Middle frontal gyrus (tissue), 1 donor: ENCODE measurements at regions not wholly inside any gene's neighbourhood (a gene's known extent, or its start where the extent isn't known, plus 50 kb on each side); places are given as distances from the start of the nearest gene placed in this dataset.

Experiments used
- DNase-seq: peaks from one replicate; pipeline ENCODE4 v3.0.0-alpha.2; 2015; ENCODE audit warnings: low spot score; ENCODE audit errors: extremely low spot score

DNA sequence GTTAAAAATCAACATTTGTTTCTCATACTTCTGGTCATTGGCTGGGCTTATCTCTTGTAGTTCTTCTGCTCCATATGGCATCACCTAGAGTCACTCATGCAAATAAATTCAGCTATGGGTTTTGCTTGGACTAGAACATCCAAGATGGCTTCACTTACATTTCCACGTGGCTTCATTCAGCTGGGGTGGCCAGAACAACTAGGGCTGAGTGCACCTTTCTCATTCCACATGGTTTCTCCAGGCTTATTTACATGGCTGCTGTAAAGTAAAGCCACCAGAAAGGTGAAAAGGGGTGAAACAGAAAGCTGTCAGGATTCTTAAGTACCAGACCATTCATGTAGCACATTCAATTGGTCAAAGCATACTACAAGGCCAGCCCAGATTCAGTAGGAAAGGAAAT is 151.1 kb upstream of the BMP2 start:
- no peak for DNase-seq

DNA sequence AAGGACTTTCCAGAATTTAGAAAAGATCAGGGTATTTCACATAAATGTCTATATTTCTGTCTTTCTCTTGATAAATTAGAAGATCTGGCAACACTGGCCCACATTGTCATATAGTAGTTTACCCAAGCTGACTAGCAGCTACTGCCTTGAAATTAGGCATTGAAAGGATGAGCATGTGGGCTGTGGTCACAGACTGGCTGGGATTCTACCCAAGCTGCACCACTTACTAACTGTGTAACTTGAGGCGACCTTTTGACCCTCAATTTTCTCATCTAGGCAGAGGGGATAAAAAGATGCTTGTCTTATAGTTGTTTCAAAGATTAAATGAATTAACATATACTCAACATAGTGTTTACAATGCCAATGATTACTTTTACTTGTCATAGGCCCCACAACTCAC is 152.7 kb upstream of the BMP2 start:
- DNase-seq = no peak

DNA sequence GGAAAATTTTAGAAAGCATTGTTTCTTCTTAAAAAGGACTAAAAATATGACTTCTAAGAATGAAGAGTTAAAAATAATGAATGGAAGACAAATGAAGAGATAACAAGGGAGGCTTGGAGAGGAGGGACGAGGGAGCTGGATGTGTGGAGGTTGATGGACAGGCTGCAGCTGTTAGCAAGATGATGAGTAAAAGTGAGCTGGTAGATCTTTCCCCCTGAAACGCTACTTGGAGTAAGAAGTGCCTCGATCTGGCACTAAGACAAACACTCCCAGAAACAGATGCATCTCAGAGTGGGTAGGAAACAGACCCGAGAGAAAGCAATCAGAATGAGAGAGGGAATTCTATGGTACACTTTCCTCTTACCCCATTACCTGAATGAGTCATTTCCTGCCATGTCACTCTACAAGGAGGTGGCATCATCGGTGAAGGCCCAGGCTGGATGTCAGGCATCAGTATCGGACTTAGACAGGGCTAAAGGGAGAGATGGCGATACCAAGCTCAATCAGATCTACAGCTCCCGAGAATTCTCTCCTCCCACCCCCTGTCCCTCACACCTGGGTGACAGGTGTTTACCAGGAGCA is 154.1 kb upstream of the BMP2 start:
- no peak for DNase-seq

DNA sequence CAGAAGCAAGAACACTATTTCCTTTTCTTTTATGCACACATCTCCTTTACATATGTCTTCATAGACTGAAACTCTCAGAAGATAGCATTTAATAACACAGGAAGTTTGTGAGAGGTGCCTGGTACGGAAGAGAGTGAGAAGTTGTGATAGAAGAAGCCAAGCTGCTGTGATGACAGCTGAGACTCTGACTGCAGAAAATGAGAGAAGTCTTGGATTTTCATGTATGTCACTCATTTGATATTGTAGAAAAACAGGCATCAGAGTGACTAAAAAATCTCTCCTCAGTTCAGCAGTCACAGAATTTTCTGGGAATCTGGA is 154.9 kb upstream of the BMP2 start:
- DNase-seq = no peak

DNA sequence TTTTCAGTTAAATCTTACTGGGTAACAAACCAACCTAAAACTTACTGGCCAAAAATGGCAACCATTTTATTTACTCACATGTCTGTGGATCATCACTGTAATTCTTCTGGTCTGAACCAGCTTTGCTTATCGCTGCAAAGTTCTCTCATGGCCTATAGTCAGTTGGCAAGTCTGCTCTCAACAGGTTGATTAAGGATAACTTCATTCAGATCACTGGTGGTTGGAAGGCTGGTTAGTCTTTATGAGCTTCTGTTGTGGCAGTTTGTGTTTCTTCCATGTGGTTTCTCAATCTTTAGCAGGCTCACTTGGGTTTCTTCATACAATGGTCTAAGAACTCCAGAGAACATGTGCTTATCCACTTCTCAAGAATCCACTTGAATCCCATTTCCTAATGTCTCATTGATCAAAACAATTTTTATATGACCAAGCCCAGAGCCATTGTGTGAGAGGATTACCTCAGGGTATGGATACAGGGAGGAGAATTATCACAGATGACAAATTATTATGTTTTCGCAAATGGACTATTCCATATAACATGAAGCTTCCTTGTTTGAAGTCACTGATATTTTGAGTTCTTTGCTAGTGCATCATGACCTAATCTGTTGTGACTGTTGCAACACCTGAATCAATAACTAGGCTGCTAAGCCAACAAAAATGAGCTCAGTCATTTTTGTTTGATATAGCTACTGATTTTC is 155.4 kb upstream of the BMP2 start:
- no peak for DNase-seq

GRCh38 chr20:6606651-6607050 is 160.8 kb upstream of the BMP2 start:
- DNase-seq = no peak

GRCh38 chr20:6605055-6605935 is 162.2 kb upstream of the BMP2 start:
- DNase-seq = no peak

DNA sequence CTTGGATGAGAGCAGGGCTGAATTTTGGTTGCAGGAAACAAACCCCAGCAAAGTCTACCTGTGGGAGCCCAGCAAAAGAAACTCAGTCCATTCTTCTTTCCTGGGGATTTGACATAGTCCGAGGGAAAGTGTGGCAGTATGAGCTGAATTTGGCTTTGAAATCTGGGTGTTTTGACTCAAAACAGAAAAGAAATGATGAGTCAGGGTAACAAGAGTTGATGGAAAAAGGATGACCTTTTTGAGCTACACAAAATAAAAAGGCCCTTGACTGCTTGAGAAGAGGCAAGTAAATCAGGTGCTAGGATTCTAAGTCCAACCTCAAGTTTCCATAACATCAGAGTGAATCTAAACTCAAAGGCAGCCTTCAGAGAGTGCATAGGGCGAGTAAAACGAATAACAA is 163.3 kb upstream of the BMP2 start:
- no peak for DNase-seq

- DNase-seq = no peak
Observed at GRCh38 chr20:6599876-6600735, 167.4 kb upstream of the BMP2 start.

GRCh38 chr20:6595704-6596103 is 171.8 kb upstream of the BMP2 start:
- no peak for DNase-seq

GRCh38 chr20:6590891-6591637 is 176.4 kb upstream of the BMP2 start:
- DNase-seq = no peak

DNA sequence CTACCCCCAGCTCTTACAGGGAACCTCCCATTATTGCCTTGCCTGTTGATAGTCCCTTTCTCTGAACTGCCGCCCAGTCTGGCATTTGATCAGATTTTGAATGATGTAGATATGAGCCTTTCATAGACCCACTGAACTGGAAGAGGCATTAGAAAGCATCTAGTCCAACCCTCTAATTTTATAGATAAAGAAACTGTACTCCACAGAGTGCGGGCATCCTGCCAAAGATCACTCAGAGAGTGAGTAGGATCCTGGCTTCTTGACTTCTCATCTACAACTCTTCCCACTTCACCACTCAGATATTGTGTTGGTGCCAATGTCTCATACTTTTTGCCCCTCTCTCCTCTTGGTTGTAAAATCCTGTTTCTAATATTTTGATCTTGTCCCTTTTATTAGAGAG is 179.2 kb upstream of the BMP2 start:
- DNase-seq = no peak

- DNase-seq = peak; percentile 27
Observed at GRCh38 chr20:6583134-6583738, 184.2 kb upstream of the BMP2 start.

- DNase-seq = no peak
Observed at GRCh38 chr20:6582449-6582848, 185.0 kb upstream of the BMP2 start.

- DNase-seq = no peak
Observed at GRCh38 chr20:6580486-6580885, 187.0 kb upstream of the BMP2 start.

GRCh38 chr20:6579824-6580223 is 187.7 kb upstream of the BMP2 start:
- DNase-seq = no peak

- DNase-seq = no peak
Observed at GRCh38 chr20:6579417-6579816, 188.1 kb upstream of the BMP2 start.

DNA sequence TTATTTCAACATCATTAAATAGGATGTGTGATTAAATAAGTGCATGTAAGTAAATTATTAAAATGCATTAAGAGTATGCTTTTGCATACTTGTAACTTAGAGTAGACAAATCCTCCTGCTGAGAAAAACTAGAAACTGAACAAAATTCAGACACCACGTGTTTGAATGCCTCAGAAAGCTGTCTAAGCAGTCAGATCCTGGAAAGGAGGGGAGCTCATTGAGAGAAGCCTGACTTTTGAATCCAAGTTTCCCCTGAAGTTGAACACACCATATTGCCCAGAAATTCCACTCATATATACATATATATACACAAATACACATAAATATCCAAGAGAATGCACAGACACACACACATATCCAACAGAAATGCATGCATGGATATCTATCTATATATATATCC is 190.0 kb upstream of the BMP2 start:
- DNase-seq = no peak

DNA sequence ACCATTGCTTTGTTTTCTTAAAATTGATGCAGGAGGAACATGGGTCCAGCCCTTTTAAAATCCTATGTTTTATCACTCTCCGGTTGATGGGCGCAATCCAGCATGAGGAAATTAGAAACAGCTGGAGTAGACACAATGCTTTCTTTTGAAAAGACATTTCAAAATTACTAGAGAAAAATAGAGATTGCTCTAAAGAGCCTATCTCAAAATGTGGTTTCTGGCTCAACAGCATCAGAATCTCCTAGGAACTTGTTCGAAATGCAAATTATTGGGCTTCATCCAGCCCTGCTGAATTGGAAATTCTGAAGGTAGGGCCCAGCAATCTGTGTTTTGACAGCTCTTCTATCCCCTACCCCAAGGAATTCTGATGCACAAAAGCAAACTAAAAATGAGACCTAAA is 190.8 kb upstream of the BMP2 start:
- no peak for DNase-seq

DNA sequence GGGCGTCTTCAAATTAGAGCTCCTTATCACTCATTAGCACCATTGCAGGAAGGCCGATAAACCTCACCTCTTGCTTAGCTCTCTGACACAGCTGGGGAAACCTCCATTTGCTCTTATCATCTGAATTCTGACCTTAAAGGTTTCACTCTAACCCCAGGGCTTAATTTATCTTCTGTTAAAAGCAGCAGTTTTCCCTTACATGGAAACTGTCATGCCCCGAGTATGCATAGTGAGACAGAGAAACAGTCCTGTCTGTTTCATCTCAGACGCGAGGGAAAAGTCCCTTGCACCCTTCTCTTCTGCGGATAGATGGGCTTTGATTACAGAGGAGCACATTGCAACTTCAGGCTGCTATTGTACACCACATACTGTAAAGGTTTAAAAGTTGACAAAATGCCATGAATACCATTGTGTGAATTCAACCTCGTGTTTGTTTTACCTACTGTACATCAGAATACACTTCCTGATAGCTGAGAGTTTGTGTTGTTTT is 191.5 kb upstream of the BMP2 start:
- no peak for DNase-seq
